ENCODE measurements at regions not wholly inside any gene's neighbourhood (a gene's known extent, or its start where the extent isn't known, plus 50 kb on each side); places are given as distances from the start of the nearest gene placed in this dataset.
"Not testable (repeated sequence)": the region's sequence is repeated elsewhere in the genome, so short reads cannot be mapped to it uniquely, and the experiment has no call there.

- ATAC-seq (no peak), DNase-seq (no peak)
- no peaks in the 10 kb centered on the region for H3K9me3 ChIP-seq (ENCODE audit: control insufficient read depth, low read length, poor library complexity, severe bottlenecking)
- no peaks in the 10 kb centered on the region for H3K36me3 Mint-ChIP-seq (ENCODE audit: low read depth)
- no peak overlapping the region for H3K27ac Mint-ChIP-seq
- H3K4me3 Mint-ChIP-seq: no peak overlapping the region
- H3K4me1 Mint-ChIP-seq: no peaks in the 10 kb centered on the region
- no peaks in the 10 kb centered on the region for H3K27me3 Mint-ChIP-seq
Measured at GRCh38 chr1:189084811-189085210, 1392.9 kb downstream of the BRINP3 start.

- Mint-ChIP-seq H3K27ac (no peak overlapping the region), H3K4me1 (no peaks in the 10 kb centered on the region), H3K4me3 (no peak overlapping the region), H3K36me3 (ENCODE audit: low read depth) (no peaks in the 10 kb centered on the region), H3K27me3 (no peaks in the 10 kb centered on the region)
- DNase-seq: no peak
- no peaks in the 10 kb centered on the region for H3K9me3 ChIP-seq (ENCODE audit: control insufficient read depth, low read length, poor library complexity, severe bottlenecking)
- no peak for ATAC-seq
Measured at GRCh38 chr1:189103956-189104355, 1373.7 kb downstream of the BRINP3 start.

GRCh38 chr1:189117072-189117770 is 1360.4 kb downstream of the BRINP3 start:
- H3K9me3 ChIP-seq (ENCODE audit: control insufficient read depth, low read length, poor library complexity, severe bottlenecking): no peaks in the 10 kb centered on the region
- DNase-seq (no peak), ATAC-seq (no peak)
- H3K27ac Mint-ChIP-seq: no peak overlapping the region
- H3K4me3 Mint-ChIP-seq: no peak overlapping the region
- H3K27me3 Mint-ChIP-seq: no peaks in the 10 kb centered on the region
- H3K4me1 Mint-ChIP-seq: no peaks in the 10 kb centered on the region
- H3K36me3 Mint-ChIP-seq (ENCODE audit: low read depth): no peaks in the 10 kb centered on the region

GRCh38 chr1:189121941-189122340 is 1355.7 kb downstream of the BRINP3 start:
- no peaks in the 10 kb centered on the region for H3K9me3 ChIP-seq (ENCODE audit: control insufficient read depth, low read length, poor library complexity, severe bottlenecking)
- no peak overlapping the region for H3K4me3 Mint-ChIP-seq
- H3K27ac Mint-ChIP-seq: no peak overlapping the region
- no peaks in the 10 kb centered on the region for H3K36me3 Mint-ChIP-seq (ENCODE audit: low read depth)
- ATAC-seq (no peak), DNase-seq (no peak)
- H3K27me3 Mint-ChIP-seq: no peaks in the 10 kb centered on the region
- H3K4me1 Mint-ChIP-seq: no peaks in the 10 kb centered on the region

GRCh38 chr1:189125694-189126093 is 1352.0 kb downstream of the BRINP3 start:
- no peaks in the 10 kb centered on the region for H3K9me3 ChIP-seq (ENCODE audit: control insufficient read depth, low read length, poor library complexity, severe bottlenecking)
- Mint-ChIP-seq H3K27ac (no peak overlapping the region), H3K27me3 (no peaks in the 10 kb centered on the region), H3K36me3 (ENCODE audit: low read depth) (no peaks in the 10 kb centered on the region), H3K4me1 (no peaks in the 10 kb centered on the region), H3K4me3 (no peak overlapping the region)
- ATAC-seq (no peak), DNase-seq (no peak)

GRCh38 chr1:189131576-189131975 is 1346.1 kb downstream of the BRINP3 start:
- no peak overlapping the region for H3K27ac Mint-ChIP-seq
- H3K4me3 Mint-ChIP-seq: no peak overlapping the region
- no peaks in the 10 kb centered on the region for H3K36me3 Mint-ChIP-seq (ENCODE audit: low read depth)
- H3K27me3 Mint-ChIP-seq: no peaks in the 10 kb centered on the region
- no peak for ATAC-seq
- no peaks in the 10 kb centered on the region for H3K4me1 Mint-ChIP-seq
- no peak for DNase-seq
- H3K9me3 ChIP-seq (ENCODE audit: control insufficient read depth, low read length, poor library complexity, severe bottlenecking): no peaks in the 10 kb centered on the region

- H3K36me3 Mint-ChIP-seq (ENCODE audit: low read depth): not testable (repeated sequence)
Measured at GRCh38 chr1:189139748-189140147, 1337.9 kb downstream of the BRINP3 start.

GRCh38 chr1:189141056-189141455 is 1336.6 kb downstream of the BRINP3 start:
- no peak overlapping the region for H3K27ac Mint-ChIP-seq
- H3K36me3 Mint-ChIP-seq (ENCODE audit: low read depth): no peaks in the 10 kb centered on the region
- no peaks in the 10 kb centered on the region for H3K27me3 Mint-ChIP-seq
- H3K9me3 ChIP-seq (ENCODE audit: control insufficient read depth, low read length, poor library complexity, severe bottlenecking): no peaks in the 10 kb centered on the region
- no peak overlapping the region for H3K4me3 Mint-ChIP-seq
- no peak for DNase-seq
- no peaks in the 10 kb centered on the region for H3K4me1 Mint-ChIP-seq
- no peak for ATAC-seq

More at GRCh38 chr1:189139748-189140147, 1337.9 kb downstream of the BRINP3 start:
- not testable (repeated sequence) for ATAC-seq; H3K4me3 Mint-ChIP-seq; H3K27me3 Mint-ChIP-seq; H3K9me3 ChIP-seq (ENCODE audit: control insufficient read depth, low read length, poor library complexity, severe bottlenecking); H3K4me1 Mint-ChIP-seq; H3K27ac Mint-ChIP-seq; DNase-seq

- Mint-ChIP-seq H3K27ac (no peak overlapping the region), H3K4me3 (no peak overlapping the region), H3K4me1 (no peaks in the 10 kb centered on the region), H3K36me3 (ENCODE audit: low read depth) (no peaks in the 10 kb centered on the region), H3K27me3 (no peaks in the 10 kb centered on the region)
- ATAC-seq: no peak
- no peak for DNase-seq
- H3K9me3 ChIP-seq (ENCODE audit: control insufficient read depth, low read length, poor library complexity, severe bottlenecking): no peaks in the 10 kb centered on the region
Measured at GRCh38 chr1:189149547-189150375, 1327.9 kb downstream of the BRINP3 start.

- H3K27me3 Mint-ChIP-seq: no peaks in the 10 kb centered on the region
- no peak overlapping the region for H3K4me3 Mint-ChIP-seq
- no peaks in the 10 kb centered on the region for H3K4me1 Mint-ChIP-seq
- no peaks in the 10 kb centered on the region for H3K36me3 Mint-ChIP-seq (ENCODE audit: low read depth)
- no peak for DNase-seq
- ATAC-seq: no peak
- no peak overlapping the region for H3K27ac Mint-ChIP-seq
- H3K9me3 ChIP-seq (ENCODE audit: control insufficient read depth, low read length, poor library complexity, severe bottlenecking): no peaks in the 10 kb centered on the region
Measured at GRCh38 chr1:189150624-189151023, 1327.0 kb downstream of the BRINP3 start.

- no peak for ATAC-seq
- H3K27me3 Mint-ChIP-seq: no peaks in the 10 kb centered on the region
- no peak for DNase-seq
- no peaks in the 10 kb centered on the region for H3K4me1 Mint-ChIP-seq
- no peak overlapping the region for H3K4me3 Mint-ChIP-seq
- H3K36me3 Mint-ChIP-seq (ENCODE audit: low read depth): no peaks in the 10 kb centered on the region
- H3K9me3 ChIP-seq (ENCODE audit: control insufficient read depth, low read length, poor library complexity, severe bottlenecking): no peaks in the 10 kb centered on the region
- H3K27ac Mint-ChIP-seq: no peak overlapping the region
Measured at GRCh38 chr1:189151361-189151760, 1326.3 kb downstream of the BRINP3 start.

GRCh38 chr1:189152685-189153084 is 1325.0 kb downstream of the BRINP3 start:
- H3K27me3 Mint-ChIP-seq: no peaks in the 10 kb centered on the region
- H3K36me3 Mint-ChIP-seq (ENCODE audit: low read depth): no peaks in the 10 kb centered on the region
- ATAC-seq: no peak
- no peak overlapping the region for H3K4me3 Mint-ChIP-seq
- no peak overlapping the region for H3K27ac Mint-ChIP-seq
- H3K9me3 ChIP-seq (ENCODE audit: control insufficient read depth, low read length, poor library complexity, severe bottlenecking): no peaks in the 10 kb centered on the region
- H3K4me1 Mint-ChIP-seq: no peaks in the 10 kb centered on the region
- no peak for DNase-seq

GRCh38 chr1:189158155-189158554 is 1319.5 kb downstream of the BRINP3 start:
- Mint-ChIP-seq H3K4me1 (no peaks in the 10 kb centered on the region), H3K27me3 (no peaks in the 10 kb centered on the region), H3K36me3 (ENCODE audit: low read depth) (no peaks in the 10 kb centered on the region), H3K4me3 (no peak overlapping the region), H3K27ac (no peak overlapping the region)
- DNase-seq (no peak), ATAC-seq (no peak)
- no peaks in the 10 kb centered on the region for H3K9me3 ChIP-seq (ENCODE audit: control insufficient read depth, low read length, poor library complexity, severe bottlenecking)

GRCh38 chr1:189175889-189176288 is 1301.8 kb downstream of the BRINP3 start:
- no peaks in the 10 kb centered on the region for H3K9me3 ChIP-seq (ENCODE audit: control insufficient read depth, low read length, poor library complexity, severe bottlenecking)
- Mint-ChIP-seq H3K27me3 (no peaks in the 10 kb centered on the region), H3K4me3 (no peak overlapping the region), H3K36me3 (ENCODE audit: low read depth) (no peaks in the 10 kb centered on the region), H3K27ac (no peak overlapping the region), H3K4me1 (no peaks in the 10 kb centered on the region)
- no peak for ATAC-seq
- DNase-seq: no peak

Data from T-helper 17 cell (primary cell).